ENCODE measurements at regions not wholly inside any gene's neighbourhood (a gene's known extent, or its start where the extent isn't known, plus 50 kb on each side); places are given as distances from the start of the nearest gene placed in this dataset.
"Not testable (repeated sequence)": the region's sequence is repeated elsewhere in the genome, so short reads cannot be mapped to it uniquely, and the experiment has no call there.

DNA sequence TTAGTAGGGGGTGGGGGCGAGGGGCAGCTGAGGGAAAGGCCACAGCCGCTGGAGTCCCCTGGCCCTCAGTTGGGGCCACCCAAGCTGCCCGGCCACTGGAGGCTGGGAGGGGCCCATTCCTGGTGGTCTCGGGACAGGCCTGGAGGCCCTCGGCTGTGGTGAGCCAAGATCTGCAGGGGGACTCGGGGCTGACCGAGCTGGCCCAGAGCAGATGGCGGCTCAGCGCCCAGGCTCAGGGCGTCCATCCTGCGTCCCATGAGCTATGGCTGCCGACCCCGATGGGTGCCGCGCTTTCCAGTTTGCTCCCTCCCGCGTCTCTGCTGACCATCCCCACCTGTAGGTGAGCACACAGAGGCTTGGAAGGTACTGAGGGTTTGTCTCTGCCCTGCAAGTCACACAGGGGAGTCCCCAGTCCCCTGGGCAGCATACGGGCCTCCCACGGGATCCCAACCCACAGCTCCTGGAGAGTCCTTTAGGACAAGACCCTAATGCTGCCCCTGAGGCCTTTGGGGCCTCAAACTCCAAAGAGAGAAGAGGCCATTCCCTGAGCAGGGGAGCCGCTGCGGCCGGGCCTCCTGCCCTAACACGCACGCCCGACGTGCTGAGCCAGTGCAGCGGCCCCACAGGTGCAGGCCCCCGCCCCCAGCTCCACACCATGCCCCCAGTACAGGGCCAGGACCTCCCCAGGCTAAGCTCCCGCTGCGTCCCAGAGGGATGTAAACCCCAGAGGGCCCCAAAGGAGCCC, 107.2 kb downstream of the MICALL2 start:
- Histone ChIP-seq H3K4me3 (ENCODE audit: low read length) (no peak overlapping the region), H3K27me3 (ENCODE audit: control insufficient read depth, insufficient read depth, low read length) (peaks cover 28% of the 10 kb centered on the region), H3K4me1 (ENCODE audit: control insufficient read depth, insufficient read depth, low read length) (no peaks in the 10 kb centered on the region), H3K9ac (ENCODE audit: low read length) (no peak overlapping the region), H3K36me3 (ENCODE audit: control insufficient read depth, insufficient read depth, low read length) (no peaks in the 10 kb centered on the region), H3K9me3 (ENCODE audit: control insufficient read depth, low read length) (no peaks in the 10 kb centered on the region)

GRCh38 chr7:1352656-1353271, 106.5 kb downstream of the MICALL2 start:
- Histone ChIP-seq H3K4me1 (ENCODE audit: control insufficient read depth, insufficient read depth, low read length) (no peaks in the 10 kb centered on the region), H3K4me3 (ENCODE audit: low read length) (no peak overlapping the region), H3K36me3 (ENCODE audit: control insufficient read depth, insufficient read depth, low read length) (no peaks in the 10 kb centered on the region), H3K27me3 (ENCODE audit: control insufficient read depth, insufficient read depth, low read length) (peaks cover 28% of the 10 kb centered on the region), H3K9me3 (ENCODE audit: control insufficient read depth, low read length) (no peaks in the 10 kb centered on the region), H3K9ac (ENCODE audit: low read length) (no peak overlapping the region)

DNA sequence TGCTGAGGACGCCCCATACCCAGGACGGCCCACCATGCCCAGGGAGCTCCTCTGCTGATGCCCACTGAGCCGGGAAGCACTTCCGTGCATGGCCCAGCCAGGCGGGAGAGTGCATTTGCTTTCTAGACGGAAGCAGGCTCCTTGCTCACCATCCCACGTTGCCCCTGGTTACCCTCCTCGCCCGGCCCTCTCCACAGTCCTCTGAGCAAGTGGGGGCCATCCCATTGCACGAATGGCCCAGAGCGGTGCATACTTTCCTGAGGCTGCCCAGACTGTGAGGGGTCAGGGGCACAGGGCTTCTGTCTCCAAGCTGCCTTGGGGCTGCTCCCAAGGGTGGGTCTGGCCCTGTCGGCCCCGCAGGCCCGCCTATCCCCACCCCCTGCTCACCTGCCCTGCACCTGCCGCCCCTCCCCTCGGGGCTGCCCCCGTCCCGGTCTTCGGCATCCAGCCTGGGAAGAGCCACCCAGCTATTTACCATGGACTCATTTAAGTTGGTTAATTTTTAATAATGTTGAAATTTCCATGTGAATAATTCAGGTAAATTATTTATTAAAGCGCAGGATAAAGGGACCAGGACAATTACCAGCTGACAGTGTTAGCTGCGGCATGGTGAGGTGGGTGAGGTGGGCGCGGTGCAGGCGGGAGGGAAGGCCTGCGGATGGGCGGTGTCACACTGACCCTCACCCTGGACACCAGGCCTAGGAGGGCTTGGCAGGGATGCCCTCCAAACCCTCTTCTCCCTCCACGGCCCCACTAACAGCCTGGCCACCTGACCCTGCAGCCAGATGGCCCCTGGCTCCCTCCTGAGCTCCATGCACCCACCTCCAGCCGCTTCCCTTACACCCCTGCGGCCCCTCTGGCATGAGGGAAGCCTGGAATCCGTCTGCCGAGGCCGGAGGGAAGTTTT, 104.4 kb downstream of the MICALL2 start:
- no peak overlapping the region for H3K9ac ChIP-seq (ENCODE audit: low read length)
- H3K9me3 ChIP-seq (ENCODE audit: control insufficient read depth, low read length), result no peaks in the 10 kb centered on the region
- peaks cover 25% of the 10 kb centered on the region for H3K27me3 ChIP-seq (ENCODE audit: control insufficient read depth, insufficient read depth, low read length)
- H3K4me3 ChIP-seq (ENCODE audit: low read length), result no peak overlapping the region
- no peaks in the 10 kb centered on the region for H3K4me1 ChIP-seq (ENCODE audit: control insufficient read depth, insufficient read depth, low read length)
- no peaks in the 10 kb centered on the region for H3K36me3 ChIP-seq (ENCODE audit: control insufficient read depth, insufficient read depth, low read length)

GRCh38 chr7:1355568-1356340, 103.5 kb downstream of the MICALL2 start:
- Histone ChIP-seq H3K4me1 (ENCODE audit: control insufficient read depth, insufficient read depth, low read length) (no peaks in the 10 kb centered on the region), H3K27me3 (ENCODE audit: control insufficient read depth, insufficient read depth, low read length) (peaks cover 25% of the 10 kb centered on the region), H3K36me3 (ENCODE audit: control insufficient read depth, insufficient read depth, low read length) (no peaks in the 10 kb centered on the region), H3K9ac (ENCODE audit: low read length) (no peak overlapping the region), H3K9me3 (ENCODE audit: control insufficient read depth, low read length) (no peaks in the 10 kb centered on the region), H3K4me3 (ENCODE audit: low read length) (no peak overlapping the region)

DNA sequence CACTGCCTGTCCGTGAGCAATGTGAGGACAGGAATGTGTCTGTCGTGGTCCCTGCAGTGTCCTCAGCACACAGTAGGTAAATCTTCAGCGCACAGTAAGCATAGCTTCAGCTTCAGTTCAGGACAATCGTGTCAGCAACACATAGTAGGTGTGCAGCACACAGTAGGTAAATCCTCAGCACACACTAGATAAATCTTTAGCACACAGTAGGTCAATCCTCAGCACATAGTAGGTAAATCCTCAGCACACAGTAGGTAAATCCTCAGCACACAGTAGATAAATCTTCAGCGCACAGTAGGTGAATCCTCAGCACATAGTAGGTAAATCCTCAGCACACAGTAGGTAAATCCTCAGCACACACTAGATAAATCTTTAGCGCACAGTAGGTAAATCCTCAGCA, 102.4 kb downstream of the MICALL2 start:
- H3K27me3 ChIP-seq (ENCODE audit: control insufficient read depth, insufficient read depth, low read length), result peaks cover 25% of the 10 kb centered on the region
- not testable (repeated sequence) for H3K4me3 ChIP-seq (ENCODE audit: low read length); H3K36me3 ChIP-seq (ENCODE audit: control insufficient read depth, insufficient read depth, low read length); H3K4me1 ChIP-seq (ENCODE audit: control insufficient read depth, insufficient read depth, low read length); H3K9me3 ChIP-seq (ENCODE audit: control insufficient read depth, low read length); H3K9ac ChIP-seq (ENCODE audit: low read length)

GRCh38 chr7:1357260-1357600, 102.0 kb downstream of the MICALL2 start:
- peaks cover 21% of the 10 kb centered on the region for H3K27me3 ChIP-seq (ENCODE audit: control insufficient read depth, insufficient read depth, low read length)
- not testable (repeated sequence) for H3K9ac ChIP-seq (ENCODE audit: low read length)

GRCh38 chr7:1357601-1358271, 101.5 kb downstream of the MICALL2 start:
- Histone ChIP-seq H3K4me3 (ENCODE audit: low read length) (no peak overlapping the region), H3K4me1 (ENCODE audit: control insufficient read depth, insufficient read depth, low read length) (no peaks in the 10 kb centered on the region), H3K27me3 (ENCODE audit: control insufficient read depth, insufficient read depth, low read length) (peaks cover 19% of the 10 kb centered on the region)

More at GRCh38 chr7:1357260-1357600, 102.0 kb downstream of the MICALL2 start:
- H3K4me3 ChIP-seq (ENCODE audit: low read length); H3K9me3 ChIP-seq (ENCODE audit: control insufficient read depth, low read length); H3K4me1 ChIP-seq (ENCODE audit: control insufficient read depth, insufficient read depth, low read length); H3K36me3 ChIP-seq (ENCODE audit: control insufficient read depth, insufficient read depth, low read length): not testable (repeated sequence)

GRCh38 chr7:1358376-1359050, 100.8 kb downstream of the MICALL2 start:
- H3K4me3 ChIP-seq (ENCODE audit: low read length), result no peak overlapping the region
- no peak overlapping the region for H3K9ac ChIP-seq (ENCODE audit: low read length)
- peaks cover 18% of the 10 kb centered on the region for H3K27me3 ChIP-seq (ENCODE audit: control insufficient read depth, insufficient read depth, low read length)
- H3K36me3 ChIP-seq (ENCODE audit: control insufficient read depth, insufficient read depth, low read length), result no peaks in the 10 kb centered on the region
- H3K9me3 ChIP-seq (ENCODE audit: control insufficient read depth, low read length), result no peaks in the 10 kb centered on the region
- H3K4me1 ChIP-seq (ENCODE audit: control insufficient read depth, insufficient read depth, low read length), result no peaks in the 10 kb centered on the region

More at GRCh38 chr7:1357601-1358271, 101.5 kb downstream of the MICALL2 start:
- H3K9ac ChIP-seq (ENCODE audit: low read length), result no peak overlapping the region
- H3K36me3 ChIP-seq (ENCODE audit: control insufficient read depth, insufficient read depth, low read length), result no peaks in the 10 kb centered on the region
- no peaks in the 10 kb centered on the region for H3K9me3 ChIP-seq (ENCODE audit: control insufficient read depth, low read length)

DNA sequence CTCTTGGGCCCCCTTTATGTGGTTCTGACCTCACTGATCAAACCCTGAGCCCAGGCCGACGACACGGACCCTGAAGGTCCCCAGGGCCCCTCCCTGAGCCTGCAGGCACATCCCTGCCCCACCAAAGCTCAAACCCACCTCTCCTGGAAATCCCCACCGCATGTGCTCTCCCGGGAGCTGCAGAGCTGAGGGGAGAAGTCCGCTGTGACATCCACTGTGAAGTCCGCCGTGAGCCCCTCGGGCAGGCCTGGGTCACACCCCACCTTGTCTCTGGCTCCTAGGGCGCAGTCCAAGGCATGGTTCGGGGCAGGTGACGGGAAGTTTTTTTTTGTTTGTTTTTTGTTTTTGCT, 100.2 kb downstream of the MICALL2 start:
- Histone ChIP-seq H3K27me3 (ENCODE audit: control insufficient read depth, insufficient read depth, low read length) (peaks cover 18% of the 10 kb centered on the region), H3K4me3 (ENCODE audit: low read length) (no peak overlapping the region), H3K4me1 (ENCODE audit: control insufficient read depth, insufficient read depth, low read length) (no peaks in the 10 kb centered on the region), H3K36me3 (ENCODE audit: control insufficient read depth, insufficient read depth, low read length) (no peaks in the 10 kb centered on the region), H3K9me3 (ENCODE audit: control insufficient read depth, low read length) (no peaks in the 10 kb centered on the region), H3K9ac (ENCODE audit: low read length) (no peak overlapping the region)

- Histone ChIP-seq H3K9me3 (ENCODE audit: control insufficient read depth, low read length) (no peaks in the 10 kb centered on the region), H3K4me1 (ENCODE audit: control insufficient read depth, insufficient read depth, low read length) (no peaks in the 10 kb centered on the region), H3K9ac (ENCODE audit: low read length) (no peak overlapping the region), H3K4me3 (ENCODE audit: low read length) (no peak overlapping the region), H3K36me3 (ENCODE audit: control insufficient read depth, insufficient read depth, low read length) (no peaks in the 10 kb centered on the region), H3K27me3 (ENCODE audit: control insufficient read depth, insufficient read depth, low read length) (peaks cover 13% of the 10 kb centered on the region)
These were observed 99.4 kb downstream of the MICALL2 start for GRCh38 chr7:1359681-1360485.
